WI38 (cell line): ENCODE measurements at regions not wholly inside any gene's neighbourhood (a gene's known extent, or its start where the extent isn't known, plus 50 kb on each side); places are given as distances from the start of the nearest gene placed in this dataset.
A peak's percentile ranks its signal among the peaks of the same experiment; 100 is the strongest.
"Not testable (repeated sequence)": the region's sequence is repeated elsewhere in the genome, so short reads cannot be mapped to it uniquely, and the experiment has no call there.

ENCODE experiments used
- H3K4me3 ChIP-seq: 2 replicates; pipeline ENCODE4 v1.5.1; 2011; ENCODE audit warnings: low read depth, mild to moderate bottlenecking, control low read depth, low read length
- CTCF ChIP-seq: IDR thresholded peaks from 2 replicates; pipeline ENCODE4 v1.5.1; 2012; ENCODE audit warnings: low read depth, mild to moderate bottlenecking, control low read depth, low read length

- no peak overlapping the region for H3K4me3 ChIP-seq
- no peak for TF ChIP-seq CTCF
Measured at GRCh38 chr18:76708722-76709353, 113.5 kb upstream of the ZNF236 start.

DNA sequence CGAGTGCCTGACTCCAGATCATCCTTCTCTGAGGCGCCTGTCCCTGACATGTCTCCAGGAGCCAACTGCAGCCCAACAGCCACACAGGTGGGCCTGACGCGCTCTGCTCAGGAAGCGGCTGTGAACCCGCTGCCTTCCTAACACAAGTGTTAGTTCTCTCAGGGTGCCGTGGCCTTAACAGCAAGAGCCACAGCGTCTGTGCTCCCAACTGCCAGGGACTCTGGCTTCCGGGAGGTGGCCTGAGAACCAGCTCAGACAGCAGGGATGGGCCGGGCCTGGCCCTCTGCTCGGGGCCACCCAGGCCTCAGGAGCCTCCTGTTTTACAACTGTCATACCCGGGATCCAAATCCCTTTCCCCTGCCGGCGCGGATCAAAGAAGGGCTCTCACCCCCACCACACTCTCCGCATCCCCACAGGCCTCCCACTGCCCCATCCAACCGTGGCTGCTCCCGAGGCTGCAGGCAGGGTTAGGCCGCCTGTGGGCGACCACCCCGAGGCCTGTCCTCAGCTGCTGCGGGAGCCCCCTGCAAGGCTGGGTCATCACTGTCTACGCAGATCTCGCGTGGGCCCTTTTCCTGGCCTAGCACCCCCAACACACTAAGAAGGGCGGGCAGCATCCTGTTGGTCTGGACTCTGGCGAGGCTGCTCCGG is 114.2 kb upstream of the ZNF236 start:
- no peak for TF ChIP-seq CTCF
- no peak overlapping the region for H3K4me3 ChIP-seq

GRCh38 chr18:76707534-76707933 is 114.8 kb upstream of the ZNF236 start:
- no peak for TF ChIP-seq CTCF
- no peak overlapping the region for H3K4me3 ChIP-seq

- H3K4me3 ChIP-seq: not testable (repeated sequence)
Measured at GRCh38 chr18:76704589-76704988, 117.8 kb upstream of the ZNF236 start.

GRCh38 chr18:76699923-76700322 is 122.4 kb upstream of the ZNF236 start:
- no peak for TF ChIP-seq CTCF
- H3K4me3 ChIP-seq: no peak overlapping the region

DNA sequence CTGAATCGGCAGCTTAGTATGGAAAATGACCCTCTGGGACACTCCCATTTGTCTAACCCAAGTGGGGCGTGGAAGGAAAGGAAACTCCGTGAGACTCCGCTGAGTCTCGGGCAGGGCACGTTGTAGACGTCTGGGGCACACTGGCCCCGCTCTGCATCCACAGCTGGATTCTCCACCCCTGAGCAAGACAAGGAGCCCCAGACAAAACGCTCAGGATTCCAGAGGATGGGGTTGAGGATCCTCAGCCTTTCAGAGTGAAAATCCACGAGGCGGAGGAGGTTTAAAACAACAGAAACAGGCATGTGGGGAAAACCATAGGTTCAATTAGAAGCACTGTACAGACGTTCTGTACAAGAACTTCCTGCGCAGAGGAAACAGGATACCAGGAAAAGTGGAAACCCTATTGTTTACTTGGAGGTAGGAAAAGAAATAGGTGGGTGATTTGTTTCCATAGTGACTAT is 124.9 kb upstream of the ZNF236 start:
- peak overlapping the region; percentile 28; the same call in 1 of the 2 replicates for H3K4me3 ChIP-seq
- no peak for TF ChIP-seq CTCF

GRCh38 chr18:76691800-76692199 is 130.6 kb upstream of the ZNF236 start:
- TF ChIP-seq CTCF: no peak

More at GRCh38 chr18:76691800-76692199, 130.6 kb upstream of the ZNF236 start:
- H3K4me3 ChIP-seq: no peak overlapping the region
